ENCODE measurements at regions not wholly inside any gene's neighbourhood (a gene's known extent, or its start where the extent isn't known, plus 50 kb on each side); places are given as distances from the start of the nearest gene placed in this dataset.
"Not testable (repeated sequence)": the region's sequence is repeated elsewhere in the genome, so short reads cannot be mapped to it uniquely, and the experiment has no call there.

DNA sequence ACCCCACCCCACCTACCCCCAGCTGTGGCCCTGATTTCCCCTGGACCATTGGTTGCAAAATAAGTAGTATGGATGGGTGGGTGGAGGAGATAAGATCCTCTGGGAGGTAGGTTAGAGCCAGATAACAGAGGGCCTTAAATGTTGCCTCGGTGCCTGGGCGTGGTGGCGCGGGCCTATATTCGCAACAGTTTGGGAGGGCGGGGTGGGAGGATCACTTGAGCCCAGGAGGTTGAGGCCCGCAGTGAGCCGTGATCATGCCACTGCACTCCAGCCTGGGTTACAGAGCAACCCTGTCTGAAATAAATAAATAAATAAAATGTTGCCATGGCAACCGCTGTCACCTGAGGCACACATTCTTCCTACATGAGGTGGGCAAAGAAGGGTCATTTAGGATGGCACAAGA is 103.3 kb upstream of the GATA6 start:
- no peak for DNase-seq (ENCODE audit: low read depth)
- TF ChIP-seq, protein P1, sequence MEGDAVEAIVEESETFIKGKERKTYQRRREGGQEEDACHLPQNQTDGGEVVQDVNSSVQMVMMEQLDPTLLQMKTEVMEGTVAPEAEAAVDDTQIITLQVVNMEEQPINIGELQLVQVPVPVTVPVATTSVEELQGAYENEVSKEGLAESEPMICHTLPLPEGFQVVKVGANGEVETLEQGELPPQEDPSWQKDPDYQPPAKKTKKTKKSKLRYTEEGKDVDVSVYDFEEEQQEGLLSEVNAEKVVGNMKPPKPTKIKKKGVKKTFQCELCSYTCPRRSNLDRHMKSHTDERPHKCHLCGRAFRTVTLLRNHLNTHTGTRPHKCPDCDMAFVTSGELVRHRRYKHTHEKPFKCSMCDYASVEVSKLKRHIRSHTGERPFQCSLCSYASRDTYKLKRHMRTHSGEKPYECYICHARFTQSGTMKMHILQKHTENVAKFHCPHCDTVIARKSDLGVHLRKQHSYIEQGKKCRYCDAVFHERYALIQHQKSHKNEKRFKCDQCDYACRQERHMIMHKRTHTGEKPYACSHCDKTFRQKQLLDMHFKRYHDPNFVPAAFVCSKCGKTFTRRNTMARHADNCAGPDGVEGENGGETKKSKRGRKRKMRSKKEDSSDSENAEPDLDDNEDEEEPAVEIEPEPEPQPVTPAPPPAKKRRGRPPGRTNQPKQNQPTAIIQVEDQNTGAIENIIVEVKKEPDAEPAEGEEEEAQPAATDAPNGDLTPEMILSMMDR (IDR thresholded peaks at IDR 0.05; ENCODE audit: insufficient read depth, low read depth, low read length, missing control alignments): no peak
- H3K4me3 ChIP-seq (ENCODE audit: low read depth, low read length): no peak overlapping the region

DNA sequence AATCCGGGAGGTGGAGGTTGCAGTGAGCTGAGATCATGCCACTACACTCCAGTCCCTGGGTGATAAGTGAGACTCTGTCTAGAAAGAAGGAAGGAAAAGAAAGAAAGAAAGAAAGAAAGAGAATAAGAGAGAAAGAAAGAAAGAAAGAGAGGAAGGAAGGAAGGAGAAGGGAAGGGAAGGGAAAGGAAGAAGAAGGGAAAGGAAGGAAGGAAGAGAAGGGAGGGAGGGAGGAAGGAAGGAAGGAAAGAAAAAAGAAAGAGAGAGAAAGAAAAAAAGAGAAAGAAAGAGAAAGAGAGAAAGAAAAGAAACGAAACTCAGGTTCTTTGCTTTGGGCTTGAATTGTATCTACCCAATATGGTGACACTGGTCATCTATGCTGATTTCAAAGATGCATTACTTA is 102.3 kb upstream of the GATA6 start:
- H3K4me3 ChIP-seq (ENCODE audit: low read depth, low read length): no peak overlapping the region
- TF ChIP-seq, protein P1 (IDR thresholded peaks at IDR 0.05; ENCODE audit: insufficient read depth, low read depth, low read length, missing control alignments): no peak
- DNase-seq (ENCODE audit: low read depth): no peak

DNA sequence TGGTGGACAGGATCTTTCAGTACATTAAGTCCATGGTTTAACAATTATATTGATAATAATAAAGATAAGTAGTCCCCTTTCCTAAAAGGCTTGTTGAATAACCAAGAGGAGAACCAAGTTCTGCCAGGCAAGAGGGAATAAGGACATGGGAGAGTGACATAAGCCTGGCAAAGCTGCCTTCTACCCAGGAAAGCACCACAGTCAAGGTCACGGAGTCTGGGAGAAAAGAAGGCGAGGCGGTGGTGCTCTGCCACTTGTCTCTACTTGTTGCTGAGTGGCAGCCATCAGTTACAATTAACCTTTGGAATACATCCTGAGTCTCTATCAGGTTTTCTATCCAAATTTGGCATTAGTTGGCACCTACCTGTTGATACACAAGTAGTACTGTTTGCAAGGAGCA is 101.7 kb upstream of the GATA6 start:
- H3K4me3 ChIP-seq (ENCODE audit: low read depth, low read length): no peak overlapping the region
- no peak for DNase-seq (ENCODE audit: low read depth)
- TF ChIP-seq, protein P1 (IDR thresholded peaks at IDR 0.05; ENCODE audit: insufficient read depth, low read depth, low read length, missing control alignments): no peak

DNA sequence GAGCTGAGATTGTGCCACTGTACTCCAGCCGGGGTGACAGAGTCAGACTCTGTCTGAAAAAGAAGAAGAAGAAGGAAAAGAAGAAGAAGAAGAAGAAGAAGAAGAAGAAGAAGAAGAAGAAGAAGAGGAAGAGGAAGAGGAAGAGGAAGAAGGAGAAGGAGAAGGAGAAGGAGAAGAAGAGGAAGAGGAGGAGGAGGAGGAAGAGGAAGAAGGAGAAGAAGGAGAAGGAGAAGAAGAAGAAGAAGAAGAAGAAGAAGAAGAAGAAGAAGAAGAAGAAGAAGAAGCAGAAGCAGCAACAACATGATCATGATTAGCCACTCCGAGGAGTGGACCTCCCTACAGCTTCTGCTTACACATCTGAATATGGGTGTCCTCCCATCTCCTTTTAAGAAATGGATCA is 100.6 kb upstream of the GATA6 start:
- not testable (repeated sequence) for H3K4me3 ChIP-seq (ENCODE audit: low read depth, low read length); DNase-seq (ENCODE audit: low read depth)

DNA sequence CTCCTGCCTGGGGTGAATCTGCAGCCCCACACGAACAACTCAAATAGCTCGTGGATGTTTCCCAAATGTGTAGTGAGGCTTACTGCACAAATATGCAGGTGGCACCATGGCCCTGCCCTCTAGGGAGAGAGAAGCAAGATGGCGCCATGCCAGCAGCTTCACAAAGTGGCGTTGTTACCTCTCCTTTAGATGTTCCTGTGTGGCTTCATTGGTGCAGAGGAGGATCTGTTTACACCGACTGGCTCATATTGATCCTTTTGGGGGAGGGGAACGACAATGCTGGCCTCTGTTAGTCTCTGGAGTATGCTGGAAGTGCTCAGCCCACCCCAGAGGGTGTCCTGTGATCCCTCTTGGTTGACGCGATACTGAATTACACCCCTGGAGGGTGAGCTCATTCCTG is 99.5 kb upstream of the GATA6 start:
- H3K4me3 ChIP-seq (ENCODE audit: low read depth, low read length): no peak overlapping the region
- DNase-seq (ENCODE audit: low read depth): no peak
- TF ChIP-seq, protein P1 (IDR thresholded peaks at IDR 0.05; ENCODE audit: insufficient read depth, low read depth, low read length, missing control alignments): no peak

DNA sequence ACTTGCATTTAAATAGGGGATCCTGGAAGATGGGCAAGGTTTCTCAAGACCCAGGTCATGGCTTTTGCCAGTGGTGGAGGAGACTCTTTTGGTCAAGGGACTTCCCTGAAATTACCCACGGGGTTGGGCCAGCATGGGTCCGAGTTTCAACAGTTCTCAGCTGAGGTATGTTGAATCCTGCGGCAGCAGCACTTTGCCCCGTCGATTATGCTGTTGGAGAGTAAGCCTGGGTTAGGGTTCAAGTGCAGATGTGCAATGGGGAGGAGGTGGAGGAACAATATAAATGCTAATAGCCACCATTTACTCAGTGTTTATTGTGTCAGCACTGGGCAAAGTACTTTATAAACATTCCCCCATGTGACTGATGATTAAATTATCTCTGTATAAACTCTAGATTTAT is 96.0 kb upstream of the GATA6 start:
- TF ChIP-seq, protein P1 (IDR thresholded peaks at IDR 0.05; ENCODE audit: insufficient read depth, low read depth, low read length, missing control alignments): no peak
- no peak overlapping the region for H3K4me3 ChIP-seq (ENCODE audit: low read depth, low read length)
- no peak for DNase-seq (ENCODE audit: low read depth)

DNA sequence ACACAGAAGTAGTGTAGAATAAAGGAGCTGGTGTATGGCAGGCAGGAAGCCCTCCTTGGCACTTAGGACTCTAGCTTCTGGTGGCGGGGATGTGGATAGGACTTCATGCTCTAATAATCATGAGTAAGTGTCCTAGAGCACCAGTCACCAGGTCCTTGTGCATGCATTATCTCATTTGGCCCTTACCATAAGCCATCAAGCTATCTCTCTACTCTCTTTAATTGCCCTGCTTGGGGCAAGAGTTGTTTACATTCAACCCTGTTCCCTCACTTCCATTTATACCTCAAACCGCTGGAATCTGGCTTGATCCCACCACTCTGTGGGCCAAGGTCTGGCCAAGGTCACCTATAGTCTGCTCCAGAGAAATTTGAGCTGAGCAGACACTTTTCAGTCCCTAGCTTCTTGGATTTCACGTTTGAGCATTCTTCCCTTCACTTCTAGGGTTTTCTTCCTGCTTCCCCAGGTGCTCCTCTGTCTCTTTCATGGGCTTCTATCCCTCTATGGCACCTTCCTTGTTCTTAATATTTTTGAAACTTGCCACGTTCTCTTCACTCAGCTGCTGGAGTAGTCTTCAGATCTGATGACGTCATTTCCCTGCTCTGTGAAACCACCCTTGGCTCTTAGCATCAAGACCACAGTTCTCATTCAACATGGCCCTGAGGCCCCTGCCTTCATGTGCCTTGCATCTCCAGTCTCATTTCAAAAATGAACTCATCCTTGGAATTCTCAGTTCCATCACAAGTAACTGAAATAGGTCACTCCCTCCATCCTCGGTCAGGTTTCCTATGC is 94.9 kb upstream of the GATA6 start:
- TF ChIP-seq, protein P1 (IDR thresholded peaks at IDR 0.05; ENCODE audit: insufficient read depth, low read depth, low read length, missing control alignments): no peak
- no peak overlapping the region for H3K4me3 ChIP-seq (ENCODE audit: low read depth, low read length)
- DNase-seq (ENCODE audit: low read depth): peak; percentile 12

Measured in GM12865 (cell line).